ENCODE measurements at regions not wholly inside any gene's neighbourhood (a gene's known extent, or its start where the extent isn't known, plus 50 kb on each side); places are given as distances from the start of the nearest gene placed in this dataset. TPM values are rescaled to one million over a fixed set of nuclear protein-coding genes. Genes with fewer than 3 reads are reported as not detected.

DNA sequence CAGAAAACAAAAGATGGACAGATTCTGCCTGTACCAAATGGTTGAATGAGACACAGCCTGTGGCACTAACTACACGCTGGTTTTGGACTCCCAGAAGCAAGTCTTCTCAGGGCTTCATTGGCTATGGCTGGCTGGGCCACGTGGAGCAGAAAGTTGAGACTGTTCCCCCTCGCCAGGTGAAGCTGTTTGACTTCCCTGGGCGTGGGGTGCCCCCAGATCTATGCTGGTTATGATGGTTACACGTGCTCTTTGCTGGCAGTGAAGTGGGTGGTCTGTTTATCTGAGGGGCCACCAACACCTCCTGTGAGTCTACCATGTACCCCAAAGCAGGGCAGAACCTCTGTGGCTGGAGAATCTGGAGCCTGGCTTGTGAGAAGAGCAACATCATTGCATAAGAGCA, 60.3 kb upstream of the EPHA6 start:
- Mint-ChIP-seq H3K27ac (no peak overlapping the region), H3K4me3 (no peak overlapping the region), H3K9me3 (ENCODE audit: insufficient read depth) (peaks cover 6% of the 10 kb centered on the region), H3K36me3 (ENCODE audit: low read depth) (no peaks in the 10 kb centered on the region), H3K27me3 (ENCODE audit: low read depth) (no peaks in the 10 kb centered on the region), H3K4me1 (ENCODE audit: low read depth) (no peaks in the 10 kb centered on the region)
- ChIA-PET CTCF (no interaction called here), POLR2A (no interaction called here)
- DNase-seq (no peak), ATAC-seq (no peak)

GRCh38 chr3:96755519-96755918, 58.9 kb upstream of the EPHA6 start:
- DNase-seq: no peak

GRCh38 chr3:96756516-96756915, 57.9 kb upstream of the EPHA6 start:
- ChIA-PET POLR2A (no interaction called here), CTCF (no interaction called here)
- H3K27ac Mint-ChIP-seq: no peak overlapping the region
- H3K36me3 Mint-ChIP-seq (ENCODE audit: low read depth): no peaks in the 10 kb centered on the region
- H3K4me3 Mint-ChIP-seq: no peak overlapping the region
- ATAC-seq: no peak
- H3K4me1 Mint-ChIP-seq (ENCODE audit: low read depth): no peaks in the 10 kb centered on the region
- no peak for DNase-seq
- peaks cover 4% of the 10 kb centered on the region for H3K9me3 Mint-ChIP-seq (ENCODE audit: insufficient read depth)
- H3K27me3 Mint-ChIP-seq (ENCODE audit: low read depth): no peaks in the 10 kb centered on the region

More at GRCh38 chr3:96755519-96755918, 58.9 kb upstream of the EPHA6 start:
- Mint-ChIP-seq H3K4me3 (no peak overlapping the region), H3K9me3 (ENCODE audit: insufficient read depth) (peaks cover 4% of the 10 kb centered on the region), H3K27me3 (ENCODE audit: low read depth) (no peaks in the 10 kb centered on the region), H3K4me1 (ENCODE audit: low read depth) (no peaks in the 10 kb centered on the region), H3K27ac (no peak overlapping the region), H3K36me3 (ENCODE audit: low read depth) (no peaks in the 10 kb centered on the region)
- no peak for ATAC-seq
- POLR2A ChIA-PET: no interaction called here
- CTCF ChIA-PET: interaction anchor here (0.6 kb wide), 1 partner anchor 95 kb away, joined by 3 read pairs; no protein-coding TSS in a partner anchor

DNA sequence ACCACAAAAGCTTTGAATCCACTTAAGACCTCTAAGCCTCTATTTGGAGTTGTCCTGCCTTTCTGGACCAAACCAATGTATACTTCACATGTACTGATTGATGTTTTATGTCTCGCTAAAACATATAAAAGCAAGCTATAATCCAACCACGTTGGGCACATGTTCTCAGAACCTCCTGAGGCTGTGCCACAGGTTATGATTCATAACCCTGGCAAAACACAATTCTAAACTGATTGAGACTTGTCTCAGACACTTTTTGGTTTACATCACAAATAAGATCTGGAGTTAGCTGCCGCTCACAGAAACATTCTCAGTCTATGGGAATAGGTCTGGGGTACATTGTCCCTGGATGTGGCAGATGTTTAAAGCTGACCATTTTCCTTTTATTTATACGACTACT, 53.4 kb upstream of the EPHA6 start:
- Mint-ChIP-seq H3K4me3 (no peak overlapping the region), H3K36me3 (ENCODE audit: low read depth) (no peaks in the 10 kb centered on the region), H3K9me3 (ENCODE audit: insufficient read depth) (peaks cover 3% of the 10 kb centered on the region), H3K4me1 (ENCODE audit: low read depth) (no peaks in the 10 kb centered on the region), H3K27ac (no peak overlapping the region), H3K27me3 (ENCODE audit: low read depth) (no peaks in the 10 kb centered on the region)
- CTCF ChIA-PET: no interaction called here
- POLR2A ChIA-PET: no interaction called here
- DNase-seq (no peak), ATAC-seq (no peak)

Small RNA genes lying in the stretch of these regions (microRNA-seq; reads per million reads assigned to microRNA genes)
- not detected for gene MIR8060

All from activated CD8-positive, alpha-beta T cell treated with anti-CD3 and anti-CD28 coated beads, Interleukin-2, amount 10 ng/mL, durations not matched to agents 7 days and 5 days (primary cell).